MV-4-11 (cell line): ENCODE measurements at regions not wholly inside any gene's neighbourhood (a gene's known extent, or its start where the extent isn't known, plus 50 kb on each side); places are given as distances from the start of the nearest gene placed in this dataset.

ENCODE experiments used
- DNase-seq: peaks from one replicate; lab custom pipeline; 2025; lab: John Stamatoyannopoulos, UW

GRCh38 chr5:128895122-128895521 is 70.2 kb upstream of the SLC27A6 start:
- DNase-seq: no peak

- DNase-seq: no peak
Measured at GRCh38 chr5:128896675-128897074, 68.6 kb upstream of the SLC27A6 start.

- no peak for DNase-seq
Measured at GRCh38 chr5:128903550-128903949, 61.7 kb upstream of the SLC27A6 start.

- DNase-seq: no peak
Measured at GRCh38 chr5:128904805-128905567, 60.3 kb upstream of the SLC27A6 start.

GRCh38 chr5:128905568-128906110 is 59.6 kb upstream of the SLC27A6 start:
- DNase-seq: peak; percentile 24

GRCh38 chr5:128913551-128913950 is 51.7 kb upstream of the SLC27A6 start:
- DNase-seq: no peak
